C4-2B (cell line): ENCODE measurements at regions not wholly inside any gene's neighbourhood (a gene's known extent, or its start where the extent isn't known, plus 50 kb on each side); places are given as distances from the start of the nearest gene placed in this dataset.
"Not testable (repeated sequence)": the region's sequence is repeated elsewhere in the genome, so short reads cannot be mapped to it uniquely, and the experiment has no call there.

Source experiments
- H3K27ac ChIP-seq: fragments of 450-650 bp; 2 replicates; pipeline ENCODE4 v1.5.1; 2017
- CTCF ChIP-seq: fragments of 450-650 bp; conservative IDR thresholded peaks from 2 replicates; pipeline ENCODE4 v1.5.1; 2017; ENCODE audit warnings: mild to moderate bottlenecking
- ZFX ChIP-seq: fragments of 450-650 bp; IDR thresholded peaks from 2 replicates; pipeline ENCODE4 v1.6.1; 2017

- H3K27ac ChIP-seq: no peak overlapping the region
- TF ChIP-seq ZFX (no peak), CTCF (no peak)
These were observed 129.0 kb downstream of the ANAPC4 start for GRCh38 chr4:25506032-25506571.

GRCh38 chr4:25509646-25510045 is 132.6 kb downstream of the ANAPC4 start:
- no peak overlapping the region for H3K27ac ChIP-seq
- no peak for TF ChIP-seq CTCF
- no peak for TF ChIP-seq ZFX

GRCh38 chr4:25511823-25512222 is 134.8 kb downstream of the ANAPC4 start:
- not testable (repeated sequence) for H3K27ac ChIP-seq

GRCh38 chr4:25513814-25514213 is 136.8 kb downstream of the ANAPC4 start:
- no peak overlapping the region for H3K27ac ChIP-seq
- TF ChIP-seq ZFX: no peak
- no peak for TF ChIP-seq CTCF

GRCh38 chr4:25523405-25523804 is 132.2 kb upstream of the SLC34A2 start:
- H3K27ac ChIP-seq: no peak overlapping the region
- TF ChIP-seq CTCF (no peak), ZFX (no peak)

GRCh38 chr4:25524663-25525062 is 131.0 kb upstream of the SLC34A2 start:
- H3K27ac ChIP-seq: no peak overlapping the region
- TF ChIP-seq ZFX: no peak
- TF ChIP-seq CTCF: no peak

GRCh38 chr4:25525896-25526295 is 129.8 kb upstream of the SLC34A2 start:
- H3K27ac ChIP-seq: no peak overlapping the region
- TF ChIP-seq ZFX (no peak), CTCF (no peak)

- no peak for TF ChIP-seq CTCF
- TF ChIP-seq ZFX: no peak
- no peak overlapping the region for H3K27ac ChIP-seq
These were observed 128.6 kb upstream of the SLC34A2 start for GRCh38 chr4:25527034-25527433.
